GM23338 (cell line): ENCODE measurements at regions not wholly inside any gene's neighbourhood (a gene's known extent, or its start where the extent isn't known, plus 50 kb on each side); places are given as distances from the start of the nearest gene placed in this dataset.

Experiments used
- ATAC-seq: fragments of 200-7000 bp; cut with Tn5 transposase; 3 replicates; pipeline ENCODE4 v1.9.1; 2020
- DNase-seq: peaks from one replicate; pipeline ENCODE4 v3.0.0-alpha.2; 2015; ENCODE audit warnings: low spot score
- H2AFZ ChIP-seq: fragments of 200-600 bp; sonication (generic); 2 replicates; pipeline ENCODE4 v1.8.0; 2016; ENCODE audit warnings: antibody characterized with exemption, mild to moderate bottlenecking, moderate library complexity
- H3F3A ChIP-seq: fragments of 200-600 bp; sonication (generic); replicated peaks from 2 replicates; pipeline ENCODE4 v1.8.0; 2017; ENCODE audit warnings: antibody characterized with exemption, mixed run types, low read depth
- H3K27ac ChIP-seq: fragments of 200-600 bp; sonication (generic); 2 replicates; pipeline ENCODE4 v1.6.1; 2016; ENCODE audit warnings: low read depth
- H3K27me3 ChIP-seq: fragments of 200-600 bp; sonication (generic); 2 replicates; pipeline ENCODE4 v1.8.0; 2016; ENCODE audit warnings: mild to moderate bottlenecking, mixed run types, moderate library complexity; ENCODE audit not compliant: insufficient read depth
- H3K36me3 ChIP-seq: fragments of 200-600 bp; sonication (generic); 2 replicates; pipeline ENCODE4 v1.8.0; 2016; ENCODE audit warnings: mild to moderate bottlenecking; ENCODE audit not compliant: insufficient read depth
- H3K4me1 ChIP-seq: fragments of 200-600 bp; sonication (generic); 2 replicates; pipeline ENCODE4 v1.8.0; 2016; ENCODE audit warnings: mild to moderate bottlenecking, moderate library complexity; ENCODE audit not compliant: insufficient read depth
- H3K4me2 ChIP-seq: fragments of 200-600 bp; sonication (generic); 2 replicates; pipeline ENCODE4 v1.7.1; 2017; ENCODE audit warnings: mixed run types
- H3K4me3 ChIP-seq: fragments of 200-600 bp; sonication (generic); 2 replicates; pipeline ENCODE4 v1.6.1; 2016; ENCODE audit warnings: mixed run types
- H3K79me2 ChIP-seq: fragments of 200-600 bp; sonication (generic); replicated peaks from 2 replicates; pipeline ENCODE4 v1.8.0; 2017; ENCODE audit warnings: mild to moderate bottlenecking; ENCODE audit not compliant: insufficient read depth
- H3K9me2 ChIP-seq: fragments of 200-600 bp; sonication (generic); 2 replicates; pipeline ENCODE4 v1.8.0; 2017; ENCODE audit not compliant: insufficient read depth
- H4K20me1 ChIP-seq: fragments of 200-600 bp; sonication (generic); replicated peaks from 2 replicates; pipeline ENCODE4 v1.8.0; 2017; ENCODE audit warnings: mild to moderate bottlenecking; ENCODE audit not compliant: insufficient read depth
- H3K27ac Mint-ChIP-seq: 2 replicates; pipeline ENCODE4 v1.8.0; 2020; ENCODE audit warnings: inconsistent platforms, mild to moderate bottlenecking, moderate library complexity, mixed read lengths
- H3K27me3 Mint-ChIP-seq: 3 replicates; pipeline ENCODE4 v1.8.0; 2022; ENCODE audit warnings: low read depth, mild to moderate bottlenecking, moderate library complexity, mixed read lengths, inconsistent platforms; ENCODE audit not compliant: insufficient read depth, poor library complexity
- H3K36me3 Mint-ChIP-seq: 3 replicates; pipeline ENCODE4 v1.8.0; 2021; ENCODE audit warnings: low read depth, mild to moderate bottlenecking, inconsistent platforms, moderate library complexity, mixed read lengths
- H3K4me1 Mint-ChIP-seq: 3 replicates; pipeline ENCODE4 v1.8.0; 2020; ENCODE audit warnings: mild to moderate bottlenecking, inconsistent platforms, mixed read lengths
- H3K4me3 Mint-ChIP-seq: 3 replicates; pipeline ENCODE4 v1.8.0; 2021; ENCODE audit warnings: moderate library complexity, mild to moderate bottlenecking, inconsistent platforms, mixed read lengths
- H3K9me3 Mint-ChIP-seq: 3 replicates; pipeline ENCODE4 v1.8.0; 2020; ENCODE audit warnings: moderate library complexity, mild to moderate bottlenecking, inconsistent platforms, mixed read lengths
- CREB1 ChIP-seq: fragments of 250-450 bp; sonication (Bioruptor Pico); IDR thresholded peaks from 2 replicates; pipeline ENCODE4 v1.5.0; 2020; ENCODE audit warnings: low read depth, mild to moderate bottlenecking, moderate library complexity
- EZH2phosphoT487 ChIP-seq: fragments of 200-600 bp; sonication (generic); IDR thresholded peaks from one replicate; pipeline ENCODE4 v1.8.1; 2018; ENCODE audit warnings: antibody characterized with exemption; ENCODE audit not compliant: unreplicated experiment
- JUNB ChIP-seq: IDR thresholded peaks from one replicate; pipeline ENCODE4 v1.6.1; 2016; ENCODE audit warnings: antibody characterized with exemption; ENCODE audit not compliant: unreplicated experiment
- NANOG ChIP-seq: IDR thresholded peaks from 2 replicates; pipeline ENCODE4 v1.6.1; 2016; ENCODE audit warnings: antibody characterized with exemption, borderline replicate concordance
- POLR2AphosphoS5 ChIP-seq: IDR thresholded peaks from 2 replicates; pipeline ENCODE4 v1.6.1; 2016; ENCODE audit warnings: antibody characterized with exemption, low read depth
- ZNF114 ChIP-seq: fragments of 250-450 bp; sonication (Bioruptor Pico); IDR thresholded peaks from 2 replicates; pipeline ENCODE4 v1.5.0; 2020; ENCODE audit warnings: mild to moderate bottlenecking, moderate library complexity
- ZNF331 ChIP-seq: fragments of 250-450 bp; sonication (Bioruptor Pico); IDR thresholded peaks from 2 replicates; pipeline ENCODE4 v1.5.0; 2020; ENCODE audit warnings: low read depth, mild to moderate bottlenecking, moderate library complexity
- ZNF462 ChIP-seq: fragments of 250-450 bp; sonication (Bioruptor Pico); IDR thresholded peaks from 2 replicates; pipeline ENCODE4 v1.5.0; 2020; ENCODE audit warnings: mild to moderate bottlenecking, moderate library complexity
- TF ChIP-seq, protein P1 (sequence below), 2 experiments: fragments of 200-600 bp in 1 of 2; sonication (generic) in 1 of 2; conservative IDR thresholded peaks; 2 replicates each; pipeline versions ENCODE4 v1.5.1 to v1.6.1; 2016 to 2017; ENCODE audit warnings: antibody characterized with exemption in 2 of 2, low read depth in 2 of 2, mild to moderate bottlenecking in 2 of 2, moderate library complexity in 1 of 2
- TF ChIP-seq, protein P2 (sequence below): IDR thresholded peaks from 2 replicates; pipeline ENCODE4 v1.6.1; 2016; ENCODE audit warnings: antibody characterized with exemption

- no peak for ATAC-seq
- no peak overlapping the region for H2AFZ ChIP-seq
Measured at GRCh38 chr18:27856820-27857219, 320.1 kb downstream of the CDH2 start.

More at GRCh38 chr18:27856820-27857219, 320.1 kb downstream of the CDH2 start:
- no peak overlapping the region for H3K4me2 ChIP-seq
- no peaks in the 10 kb centered on the region for H4K20me1 ChIP-seq
- no peaks in the 10 kb centered on the region for H3K9me2 ChIP-seq
- H3K27me3 Mint-ChIP-seq: peaks cover 3% of the 10 kb centered on the region
- no peak for TF ChIP-seq ZNF331 (CRISPR knock-in tag)
- TF ChIP-seq, protein P1, sequence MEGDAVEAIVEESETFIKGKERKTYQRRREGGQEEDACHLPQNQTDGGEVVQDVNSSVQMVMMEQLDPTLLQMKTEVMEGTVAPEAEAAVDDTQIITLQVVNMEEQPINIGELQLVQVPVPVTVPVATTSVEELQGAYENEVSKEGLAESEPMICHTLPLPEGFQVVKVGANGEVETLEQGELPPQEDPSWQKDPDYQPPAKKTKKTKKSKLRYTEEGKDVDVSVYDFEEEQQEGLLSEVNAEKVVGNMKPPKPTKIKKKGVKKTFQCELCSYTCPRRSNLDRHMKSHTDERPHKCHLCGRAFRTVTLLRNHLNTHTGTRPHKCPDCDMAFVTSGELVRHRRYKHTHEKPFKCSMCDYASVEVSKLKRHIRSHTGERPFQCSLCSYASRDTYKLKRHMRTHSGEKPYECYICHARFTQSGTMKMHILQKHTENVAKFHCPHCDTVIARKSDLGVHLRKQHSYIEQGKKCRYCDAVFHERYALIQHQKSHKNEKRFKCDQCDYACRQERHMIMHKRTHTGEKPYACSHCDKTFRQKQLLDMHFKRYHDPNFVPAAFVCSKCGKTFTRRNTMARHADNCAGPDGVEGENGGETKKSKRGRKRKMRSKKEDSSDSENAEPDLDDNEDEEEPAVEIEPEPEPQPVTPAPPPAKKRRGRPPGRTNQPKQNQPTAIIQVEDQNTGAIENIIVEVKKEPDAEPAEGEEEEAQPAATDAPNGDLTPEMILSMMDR (conservative IDR thresholded peaks at IDR 0.05; ENCODE audit: low read depth in 2 of 2): no peak
- no peak for TF ChIP-seq JUNB
- TF ChIP-seq ZNF114 (CRISPR knock-in tag): no peak
- TF ChIP-seq CREB1 (CRISPR knock-in tag): no peak
- TF ChIP-seq ZNF462 (CRISPR knock-in tag): no peak
- TF ChIP-seq NANOG: no peak
- TF ChIP-seq EZH2phosphoT487: no peak
- TF ChIP-seq, protein P2, sequence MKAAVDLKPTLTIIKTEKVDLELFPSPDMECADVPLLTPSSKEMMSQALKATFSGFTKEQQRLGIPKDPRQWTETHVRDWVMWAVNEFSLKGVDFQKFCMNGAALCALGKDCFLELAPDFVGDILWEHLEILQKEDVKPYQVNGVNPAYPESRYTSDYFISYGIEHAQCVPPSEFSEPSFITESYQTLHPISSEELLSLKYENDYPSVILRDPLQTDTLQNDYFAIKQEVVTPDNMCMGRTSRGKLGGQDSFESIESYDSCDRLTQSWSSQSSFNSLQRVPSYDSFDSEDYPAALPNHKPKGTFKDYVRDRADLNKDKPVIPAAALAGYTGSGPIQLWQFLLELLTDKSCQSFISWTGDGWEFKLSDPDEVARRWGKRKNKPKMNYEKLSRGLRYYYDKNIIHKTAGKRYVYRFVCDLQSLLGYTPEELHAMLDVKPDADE: no peak
- TF ChIP-seq POLR2AphosphoS5: no peak
- no peak overlapping the region for H3K27ac Mint-ChIP-seq
- no peaks in the 10 kb centered on the region for H3K4me1 ChIP-seq
- no peaks in the 10 kb centered on the region; the same call in 2 of the 3 replicates for H3K9me3 Mint-ChIP-seq
- no peaks in the 10 kb centered on the region for H3F3A ChIP-seq
- no peaks in the 10 kb centered on the region for H3K27me3 ChIP-seq
- DNase-seq: no peak
- no peak overlapping the region for H3K4me3 Mint-ChIP-seq
- H3K79me2 ChIP-seq: no peaks in the 10 kb centered on the region
- H3K4me3 ChIP-seq: no peak overlapping the region
- no peaks in the 10 kb centered on the region for H3K36me3 Mint-ChIP-seq
- no peaks in the 10 kb centered on the region for H3K36me3 ChIP-seq
- no peak overlapping the region for H3K27ac ChIP-seq
- peaks cover 5% of the 10 kb centered on the region; the same call in 1 of the 3 replicates for H3K4me1 Mint-ChIP-seq
